ENCODE measurements at regions not wholly inside any gene's neighbourhood (a gene's known extent, or its start where the extent isn't known, plus 50 kb on each side); places are given as distances from the start of the nearest gene placed in this dataset.

GRCh38 chr11:50246699-50247098, 214.0 kb downstream of the OR4C45 start:
- Histone ChIP-seq H3K79me2 (ENCODE audit: low read length) (no peaks in the 10 kb centered on the region), H3K9ac (ENCODE audit: low read length) (no peak overlapping the region), H3K27me3 (ENCODE audit: low read depth, low read length) (no peaks in the 10 kb centered on the region), H3K4me2 (ENCODE audit: low read length) (no peak overlapping the region), H3K4me1 (ENCODE audit: low read length) (no peaks in the 10 kb centered on the region), H3K27ac (ENCODE audit: low read length) (no peak overlapping the region), H2AFZ (ENCODE audit: low read depth, low read length) (no peak overlapping the region), H4K20me1 (ENCODE audit: insufficient read depth, low read length) (no peaks in the 10 kb centered on the region), H3K36me3 (replicated peaks; ENCODE audit: low read depth, low read length) (no peaks in the 10 kb centered on the region), H3K9me3 (ENCODE audit: insufficient read depth, low read length) (no peaks in the 10 kb centered on the region), H3K4me3 (ENCODE audit: low read length) (no peak overlapping the region)
- no peak for TF ChIP-seq CTCF (IDR thresholded peaks at IDR 0.05; ENCODE audit: low read depth, low read length)
- no peak for TF ChIP-seq EZH2phosphoT487 (IDR thresholded peaks at IDR 0.05; ENCODE audit: low read depth)

- Histone ChIP-seq H3K79me2 (ENCODE audit: low read length) (no peaks in the 10 kb centered on the region), H3K9me3 (ENCODE audit: insufficient read depth, low read length) (no peaks in the 10 kb centered on the region), H3K4me3 (ENCODE audit: low read length) (no peak overlapping the region), H3K9ac (ENCODE audit: low read length) (no peak overlapping the region), H3K36me3 (replicated peaks; ENCODE audit: low read depth, low read length) (no peaks in the 10 kb centered on the region), H2AFZ (ENCODE audit: low read depth, low read length) (no peak overlapping the region), H3K27ac (ENCODE audit: low read length) (no peak overlapping the region), H3K4me1 (ENCODE audit: low read length) (no peaks in the 10 kb centered on the region), H3K27me3 (ENCODE audit: low read depth, low read length) (no peaks in the 10 kb centered on the region), H4K20me1 (ENCODE audit: insufficient read depth, low read length) (no peaks in the 10 kb centered on the region), H3K4me2 (ENCODE audit: low read length) (no peak overlapping the region)
- no peak for TF ChIP-seq EZH2phosphoT487 (IDR thresholded peaks at IDR 0.05; ENCODE audit: low read depth)
- no peak for TF ChIP-seq CTCF (IDR thresholded peaks at IDR 0.05; ENCODE audit: low read depth, low read length)
These were observed 214.7 kb downstream of the OR4C45 start for GRCh38 chr11:50247309-50247874.

GRCh38 chr11:50267851-50268250, 235.2 kb downstream of the OR4C45 start:
- H4K20me1 ChIP-seq (ENCODE audit: insufficient read depth, low read length): no peaks in the 10 kb centered on the region
- no peaks in the 10 kb centered on the region; the same call in 1 of the 2 replicates for H3K9me3 ChIP-seq (ENCODE audit: insufficient read depth, low read length)
- H3K27me3 ChIP-seq (ENCODE audit: low read depth, low read length): no peaks in the 10 kb centered on the region
- no peak overlapping the region for H3K9ac ChIP-seq (ENCODE audit: low read length)
- no peaks in the 10 kb centered on the region for H3K36me3 ChIP-seq (replicated peaks; ENCODE audit: low read depth, low read length)
- H3K4me1 ChIP-seq (ENCODE audit: low read length): no peaks in the 10 kb centered on the region
- no peak overlapping the region for H3K27ac ChIP-seq (ENCODE audit: low read length)
- no peak overlapping the region for H2AFZ ChIP-seq (ENCODE audit: low read depth, low read length)
- TF ChIP-seq EZH2phosphoT487 (IDR thresholded peaks at IDR 0.05; ENCODE audit: low read depth) (no peak), CTCF (IDR thresholded peaks at IDR 0.05; ENCODE audit: low read depth, low read length) (no peak)
- H3K4me2 ChIP-seq (ENCODE audit: low read length): no peak overlapping the region
- no peak overlapping the region for H3K4me3 ChIP-seq (ENCODE audit: low read length)
- no peaks in the 10 kb centered on the region for H3K79me2 ChIP-seq (ENCODE audit: low read length)

- no peaks in the 10 kb centered on the region for H3K36me3 ChIP-seq (replicated peaks; ENCODE audit: low read depth, low read length)
- H3K9ac ChIP-seq (ENCODE audit: low read length): no peak overlapping the region
- H3K27ac ChIP-seq (ENCODE audit: low read length): no peak overlapping the region
- H3K4me2 ChIP-seq (ENCODE audit: low read length): no peak overlapping the region
- no peaks in the 10 kb centered on the region for H3K79me2 ChIP-seq (ENCODE audit: low read length)
- H4K20me1 ChIP-seq (ENCODE audit: insufficient read depth, low read length): no peaks in the 10 kb centered on the region
- TF ChIP-seq CTCF (IDR thresholded peaks at IDR 0.05; ENCODE audit: low read depth, low read length) (no peak), EZH2phosphoT487 (IDR thresholded peaks at IDR 0.05; ENCODE audit: low read depth) (no peak)
- no peaks in the 10 kb centered on the region for H3K4me1 ChIP-seq (ENCODE audit: low read length)
- no peak overlapping the region for H2AFZ ChIP-seq (ENCODE audit: low read depth, low read length)
- no peaks in the 10 kb centered on the region for H3K9me3 ChIP-seq (ENCODE audit: insufficient read depth, low read length)
- H3K27me3 ChIP-seq (ENCODE audit: low read depth, low read length): no peaks in the 10 kb centered on the region
- H3K4me3 ChIP-seq (ENCODE audit: low read length): no peak overlapping the region
These were observed 242.5 kb downstream of the OR4C45 start for GRCh38 chr11:50275133-50275532.

Measured in OCI-LY3 (cell line).